WTC11 (cell line): ENCODE measurements at regions not wholly inside any gene's neighbourhood (a gene's known extent, or its start where the extent isn't known, plus 50 kb on each side); places are given as distances from the start of the nearest gene placed in this dataset.

Experiments
- ATAC-seq: fragments of 200-7000 bp; cut with Tn5 transposase; 2 replicates; pipeline ENCODE4 v1.10.0; 2021; ENCODE audit warnings: mild to moderate bottlenecking, moderate library complexity
- CTCF ChIA-PET: fragments of 300-600 bp; sonication (Branson Sonifier 250); formaldehyde crosslinking; loops from one replicate; lab custom pipeline; 2021; ENCODE audit warnings: antibody characterized with exemption; lab: Charles Lee
- POLR2A ChIA-PET: fragments of 350-600 bp; sonication (Branson Sonifier 250); formaldehyde crosslinking; loops from one replicate; lab custom pipeline; 2021; ENCODE audit warnings: antibody characterized with exemption; lab: Charles Lee
- DNase-seq: peaks from one replicate; pipeline ENCODE4 v3.0.0; 2021; ENCODE audit warnings: low spot score
- H3K27ac Mint-ChIP-seq: 2 replicates; pipeline ENCODE4 v1.8.0; 2021; ENCODE audit warnings: mixed read lengths
- H3K27me3 Mint-ChIP-seq: 2 replicates; pipeline ENCODE4 v1.8.0; 2021; ENCODE audit warnings: low read depth, mild to moderate bottlenecking, moderate library complexity, mixed read lengths
- H3K36me3 Mint-ChIP-seq: 2 replicates; pipeline ENCODE4 v1.8.0; 2021; ENCODE audit warnings: mixed read lengths
- H3K4me1 Mint-ChIP-seq: 2 replicates; pipeline ENCODE4 v1.8.0; 2022; ENCODE audit warnings: mixed read lengths
- H3K4me3 Mint-ChIP-seq: 2 replicates; pipeline ENCODE4 v1.8.0; 2021; ENCODE audit warnings: mild to moderate bottlenecking, moderate library complexity, mixed read lengths
- H3K9me3 Mint-ChIP-seq: 2 replicates; pipeline ENCODE4 v1.8.0; 2021; ENCODE audit warnings: mixed read lengths
- CREB1 ChIP-seq: sonication (generic); formaldehyde crosslinking; IDR thresholded peaks from 2 replicates; pipeline ENCODE4 v1.8.0; 2023; ENCODE audit warnings: mild to moderate bottlenecking, missing genetic modification reagents
- FOXP1 ChIP-seq: sonication (generic); formaldehyde crosslinking; IDR thresholded peaks from 2 replicates; pipeline ENCODE4 v1.8.0; 2022; ENCODE audit warnings: missing genetic modification reagents, mild to moderate bottlenecking, moderate library complexity, borderline replicate concordance
- GABPB1 ChIP-seq: sonication (generic); formaldehyde crosslinking; IDR thresholded peaks from 2 replicates; pipeline ENCODE4 v1.8.1; 2023; ENCODE audit warnings: mild to moderate bottlenecking, missing genetic modification reagents
- GRHL2 ChIP-seq: fragments of 250-450 bp; sonication (Bioruptor Pico); IDR thresholded peaks from 2 replicates; pipeline ENCODE4 v1.8.0; 2022; ENCODE audit warnings: mild to moderate bottlenecking, moderate library complexity; ENCODE audit not compliant: insufficient replicate concordance, severe bottlenecking
- GTF2I ChIP-seq: fragments of 250-450 bp; sonication (Bioruptor Pico); conservative IDR thresholded peaks from 2 replicates; pipeline ENCODE4 v1.4.0; 2021; ENCODE audit warnings: mild to moderate bottlenecking
- JAZF1 ChIP-seq: fragments of 250-450 bp; sonication (Bioruptor Pico); IDR thresholded peaks from 2 replicates; pipeline ENCODE4 v1.9.0; 2021; ENCODE audit warnings: moderate library complexity, mild to moderate bottlenecking, inconsistent platforms
- MXD4 ChIP-seq: fragments of 250-450 bp; sonication (Bioruptor Pico); IDR thresholded peaks from 2 replicates; pipeline ENCODE4 v1.8.0; 2021; ENCODE audit warnings: mild to moderate bottlenecking, moderate library complexity, borderline replicate concordance
- MYBL2 ChIP-seq: sonication (generic); formaldehyde crosslinking; IDR thresholded peaks from 2 replicates; pipeline ENCODE4 v1.8.1; 2023; ENCODE audit warnings: mild to moderate bottlenecking, moderate library complexity, missing genetic modification reagents
- NR1H2 ChIP-seq: sonication (generic); formaldehyde crosslinking; IDR thresholded peaks from 2 replicates; pipeline ENCODE4 v1.9.0; 2021; ENCODE audit warnings: mild to moderate bottlenecking, moderate library complexity, missing genetic modification reagents
- NR2C2 ChIP-seq: sonication (generic); formaldehyde crosslinking; IDR thresholded peaks from 2 replicates; pipeline ENCODE4 v1.8.0; 2022; ENCODE audit warnings: mild to moderate bottlenecking, missing genetic modification reagents
- SMAD4 ChIP-seq: sonication (generic); formaldehyde crosslinking; IDR thresholded peaks from 2 replicates; pipeline ENCODE4 v1.8.0; 2022; ENCODE audit warnings: mild to moderate bottlenecking, missing genetic modification reagents
- SOX15 ChIP-seq: fragments of 250-450 bp; sonication (Bioruptor Pico); IDR thresholded peaks from 2 replicates; pipeline ENCODE4 v1.9.0; 2021; ENCODE audit warnings: mild to moderate bottlenecking
- SP1 ChIP-seq: sonication (generic); formaldehyde crosslinking; conservative IDR thresholded peaks from 2 replicates; pipeline ENCODE4 v1.8.1; 2022; ENCODE audit warnings: missing genetic modification reagents
- TEAD4 ChIP-seq: sonication (generic); formaldehyde crosslinking; IDR thresholded peaks from 2 replicates; pipeline ENCODE4 v1.8.0; 2022; ENCODE audit warnings: mild to moderate bottlenecking, missing genetic modification reagents
- ZNF219 ChIP-seq: sonication (generic); formaldehyde crosslinking; IDR thresholded peaks from 2 replicates; pipeline ENCODE4 v1.8.0; 2023; ENCODE audit warnings: missing genetic modification reagents, mild to moderate bottlenecking, borderline replicate concordance
- TF ChIP-seq, protein P1 (sequence below): sonication (generic); formaldehyde crosslinking; IDR thresholded peaks from 2 replicates; pipeline ENCODE4 v1.8.0; 2023; ENCODE audit warnings: missing genetic modification reagents, mild to moderate bottlenecking, borderline replicate concordance
- TF ChIP-seq, protein P2 (sequence below): sonication (generic); formaldehyde crosslinking; IDR thresholded peaks from 2 replicates; pipeline ENCODE4 v1.8.0; 2023; ENCODE audit warnings: mild to moderate bottlenecking, missing genetic modification reagents
- TF ChIP-seq, protein P3 (sequence below): sonication (generic); formaldehyde crosslinking; IDR thresholded peaks from 2 replicates; pipeline ENCODE4 v1.8.0; 2022; ENCODE audit warnings: mild to moderate bottlenecking, missing genetic modification reagents
- TF ChIP-seq, protein P4 (sequence below): sonication (generic); formaldehyde crosslinking; IDR thresholded peaks from 2 replicates; pipeline ENCODE4 v1.8.0; 2023; ENCODE audit warnings: missing genetic modification reagents
- TF ChIP-seq, protein P5 (sequence below): fragments of 250-450 bp; sonication (Bioruptor Pico); IDR thresholded peaks from 2 replicates; pipeline ENCODE4 v2.1.2; 2022; ENCODE audit warnings: mild to moderate bottlenecking, moderate library complexity
- TF ChIP-seq, protein P6 (sequence below): sonication (generic); formaldehyde crosslinking; IDR thresholded peaks from 2 replicates; pipeline ENCODE4 v1.8.1; 2023; ENCODE audit warnings: mild to moderate bottlenecking, missing genetic modification reagents, moderate library complexity
- TF ChIP-seq, protein P7 (sequence below): sonication (generic); formaldehyde crosslinking; IDR thresholded peaks from 2 replicates; pipeline ENCODE4 v1.8.1; 2022; ENCODE audit warnings: mild to moderate bottlenecking, moderate library complexity, missing genetic modification reagents
- TF ChIP-seq, protein P8 (sequence below): fragments of 250-450 bp; sonication (Bioruptor Pico); IDR thresholded peaks from 2 replicates; pipeline ENCODE4 v1.8.0; 2021; ENCODE audit warnings: mild to moderate bottlenecking

DNA sequence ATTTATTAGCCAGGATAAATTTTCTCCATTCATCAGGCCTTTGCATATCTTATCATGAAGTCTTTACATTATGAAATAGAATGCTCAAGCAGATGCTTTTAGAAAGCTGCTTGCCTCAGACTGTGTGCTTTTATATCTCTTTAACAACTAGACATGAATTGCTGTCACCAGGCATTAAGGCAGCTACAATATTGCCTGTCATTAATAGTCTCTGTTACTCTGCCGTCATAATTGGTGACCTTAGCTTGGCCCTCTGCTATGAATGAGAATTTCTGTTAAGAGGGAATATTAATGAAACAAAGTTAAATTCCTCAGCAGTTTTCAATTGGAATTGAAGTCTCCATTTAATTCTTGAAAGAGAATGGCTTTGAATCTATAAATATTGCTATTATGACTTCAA is 266.8 kb upstream of the MIS18BP1 start (continued):
- TF ChIP-seq GTF2I (no peak), CREB1 (CRISPR knock-in tag) (no peak), JAZF1 (CRISPR knock-in tag) (no peak)
- TF ChIP-seq, protein P1, sequence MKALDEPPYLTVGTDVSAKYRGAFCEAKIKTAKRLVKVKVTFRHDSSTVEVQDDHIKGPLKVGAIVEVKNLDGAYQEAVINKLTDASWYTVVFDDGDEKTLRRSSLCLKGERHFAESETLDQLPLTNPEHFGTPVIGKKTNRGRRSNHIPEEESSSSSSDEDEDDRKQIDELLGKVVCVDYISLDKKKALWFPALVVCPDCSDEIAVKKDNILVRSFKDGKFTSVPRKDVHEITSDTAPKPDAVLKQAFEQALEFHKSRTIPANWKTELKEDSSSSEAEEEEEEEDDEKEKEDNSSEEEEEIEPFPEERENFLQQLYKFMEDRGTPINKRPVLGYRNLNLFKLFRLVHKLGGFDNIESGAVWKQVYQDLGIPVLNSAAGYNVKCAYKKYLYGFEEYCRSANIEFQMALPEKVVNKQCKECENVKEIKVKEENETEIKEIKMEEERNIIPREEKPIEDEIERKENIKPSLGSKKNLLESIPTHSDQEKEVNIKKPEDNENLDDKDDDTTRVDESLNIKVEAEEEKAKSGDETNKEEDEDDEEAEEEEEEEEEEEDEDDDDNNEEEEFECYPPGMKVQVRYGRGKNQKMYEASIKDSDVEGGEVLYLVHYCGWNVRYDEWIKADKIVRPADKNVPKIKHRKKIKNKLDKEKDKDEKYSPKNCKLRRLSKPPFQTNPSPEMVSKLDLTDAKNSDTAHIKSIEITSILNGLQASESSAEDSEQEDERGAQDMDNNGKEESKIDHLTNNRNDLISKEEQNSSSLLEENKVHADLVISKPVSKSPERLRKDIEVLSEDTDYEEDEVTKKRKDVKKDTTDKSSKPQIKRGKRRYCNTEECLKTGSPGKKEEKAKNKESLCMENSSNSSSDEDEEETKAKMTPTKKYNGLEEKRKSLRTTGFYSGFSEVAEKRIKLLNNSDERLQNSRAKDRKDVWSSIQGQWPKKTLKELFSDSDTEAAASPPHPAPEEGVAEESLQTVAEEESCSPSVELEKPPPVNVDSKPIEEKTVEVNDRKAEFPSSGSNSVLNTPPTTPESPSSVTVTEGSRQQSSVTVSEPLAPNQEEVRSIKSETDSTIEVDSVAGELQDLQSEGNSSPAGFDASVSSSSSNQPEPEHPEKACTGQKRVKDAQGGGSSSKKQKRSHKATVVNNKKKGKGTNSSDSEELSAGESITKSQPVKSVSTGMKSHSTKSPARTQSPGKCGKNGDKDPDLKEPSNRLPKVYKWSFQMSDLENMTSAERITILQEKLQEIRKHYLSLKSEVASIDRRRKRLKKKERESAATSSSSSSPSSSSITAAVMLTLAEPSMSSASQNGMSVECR (CRISPR knock-in tag): no peak

DNA sequence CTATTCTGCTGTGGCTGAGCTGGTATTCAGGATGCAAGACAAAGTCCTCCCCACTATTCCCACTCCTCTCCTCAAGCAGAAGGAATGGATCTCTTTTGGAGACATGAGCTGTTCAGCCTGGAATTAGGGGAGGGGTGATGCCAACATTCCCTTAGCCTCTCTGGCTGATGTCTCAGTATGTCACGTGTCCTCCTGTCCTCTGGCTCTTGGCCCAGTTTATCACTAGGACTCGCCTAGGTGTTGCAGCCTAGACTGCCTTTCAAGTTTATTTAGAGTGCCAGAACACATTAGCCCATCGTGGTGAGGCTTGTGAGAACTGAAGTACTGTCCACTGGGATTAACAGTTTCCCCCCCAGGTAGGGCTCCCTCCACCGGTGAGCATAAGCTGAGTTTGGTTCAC is 239.9 kb upstream of the MIS18BP1 start:
- peaks cover 13% of the 10 kb centered on the region for H3K9me3 Mint-ChIP-seq
- no peak for DNase-seq
- ATAC-seq: no peak
- H3K27ac Mint-ChIP-seq: no peak overlapping the region
- H3K4me3 Mint-ChIP-seq: no peak overlapping the region
- CTCF ChIA-PET: no interaction called here
- TF ChIP-seq TEAD4 (no peak), SP1 (CRISPR knock-in tag) (no peak), GRHL2 (CRISPR knock-in tag) (no peak)
- TF ChIP-seq, protein P2, sequence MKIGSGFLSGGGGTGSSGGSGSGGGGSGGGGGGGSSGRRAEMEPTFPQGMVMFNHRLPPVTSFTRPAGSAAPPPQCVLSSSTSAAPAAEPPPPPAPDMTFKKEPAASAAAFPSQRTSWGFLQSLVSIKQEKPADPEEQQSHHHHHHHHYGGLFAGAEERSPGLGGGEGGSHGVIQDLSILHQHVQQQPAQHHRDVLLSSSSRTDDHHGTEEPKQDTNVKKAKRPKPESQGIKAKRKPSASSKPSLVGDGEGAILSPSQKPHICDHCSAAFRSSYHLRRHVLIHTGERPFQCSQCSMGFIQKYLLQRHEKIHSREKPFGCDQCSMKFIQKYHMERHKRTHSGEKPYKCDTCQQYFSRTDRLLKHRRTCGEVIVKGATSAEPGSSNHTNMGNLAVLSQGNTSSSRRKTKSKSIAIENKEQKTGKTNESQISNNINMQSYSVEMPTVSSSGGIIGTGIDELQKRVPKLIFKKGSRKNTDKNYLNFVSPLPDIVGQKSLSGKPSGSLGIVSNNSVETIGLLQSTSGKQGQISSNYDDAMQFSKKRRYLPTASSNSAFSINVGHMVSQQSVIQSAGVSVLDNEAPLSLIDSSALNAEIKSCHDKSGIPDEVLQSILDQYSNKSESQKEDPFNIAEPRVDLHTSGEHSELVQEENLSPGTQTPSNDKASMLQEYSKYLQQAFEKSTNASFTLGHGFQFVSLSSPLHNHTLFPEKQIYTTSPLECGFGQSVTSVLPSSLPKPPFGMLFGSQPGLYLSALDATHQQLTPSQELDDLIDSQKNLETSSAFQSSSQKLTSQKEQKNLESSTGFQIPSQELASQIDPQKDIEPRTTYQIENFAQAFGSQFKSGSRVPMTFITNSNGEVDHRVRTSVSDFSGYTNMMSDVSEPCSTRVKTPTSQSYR (CRISPR knock-in tag): no peak
- TF ChIP-seq, protein P3, sequence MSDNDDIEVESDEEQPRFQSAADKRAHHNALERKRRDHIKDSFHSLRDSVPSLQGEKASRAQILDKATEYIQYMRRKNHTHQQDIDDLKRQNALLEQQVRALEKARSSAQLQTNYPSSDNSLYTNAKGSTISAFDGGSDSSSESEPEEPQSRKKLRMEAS (CRISPR knock-in tag): no peak
- peaks cover 8% of the 10 kb centered on the region for H3K36me3 Mint-ChIP-seq
- no peaks in the 10 kb centered on the region for H3K27me3 Mint-ChIP-seq
- no peaks in the 10 kb centered on the region for H3K4me1 Mint-ChIP-seq
- POLR2A ChIA-PET: no interaction called here

DNA sequence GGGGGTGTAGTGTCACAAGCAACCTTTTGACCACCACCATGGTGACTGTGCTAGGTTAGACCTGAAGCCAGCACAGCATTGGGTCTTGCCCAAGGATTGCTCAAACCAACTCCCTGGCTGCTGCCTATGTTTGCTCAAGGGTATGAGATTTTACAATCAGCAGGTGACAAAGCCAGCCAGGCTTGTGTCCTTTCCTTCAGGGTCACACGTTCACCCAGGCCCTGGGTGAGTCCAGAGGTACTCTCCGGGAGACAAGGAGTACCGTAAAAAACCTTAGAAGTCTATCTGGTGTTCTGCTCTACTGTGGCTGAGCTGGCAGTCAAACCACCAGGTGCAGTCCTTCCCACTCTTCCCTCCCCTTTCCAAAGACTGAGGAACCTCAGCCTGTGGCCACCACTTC is 238.9 kb upstream of the MIS18BP1 start:
- DNase-seq (no peak), ATAC-seq (no peak)
- CTCF ChIA-PET: no interaction called here
- Mint-ChIP-seq H3K27me3 (no peaks in the 10 kb centered on the region), H3K4me3 (no peak overlapping the region), H3K4me1 (no peaks in the 10 kb centered on the region), H3K27ac (no peak overlapping the region), H3K36me3 (peaks cover 11% of the 10 kb centered on the region), H3K9me3 (peaks cover 18% of the 10 kb centered on the region)
- POLR2A ChIA-PET: no interaction called here
- TF ChIP-seq ZNF219 (CRISPR knock-in tag) (no peak), FOXP1 (CRISPR knock-in tag) (no peak), SP1 (CRISPR knock-in tag) (no peak), MYBL2 (CRISPR knock-in tag) (no peak), NR2C2 (CRISPR knock-in tag) (no peak), MXD4 (CRISPR knock-in tag) (no peak), SOX15 (no peak), NR1H2 (CRISPR knock-in tag) (no peak), SMAD4 (CRISPR knock-in tag) (no peak), GABPB1 (CRISPR knock-in tag) (no peak)
- TF ChIP-seq, protein P4, sequence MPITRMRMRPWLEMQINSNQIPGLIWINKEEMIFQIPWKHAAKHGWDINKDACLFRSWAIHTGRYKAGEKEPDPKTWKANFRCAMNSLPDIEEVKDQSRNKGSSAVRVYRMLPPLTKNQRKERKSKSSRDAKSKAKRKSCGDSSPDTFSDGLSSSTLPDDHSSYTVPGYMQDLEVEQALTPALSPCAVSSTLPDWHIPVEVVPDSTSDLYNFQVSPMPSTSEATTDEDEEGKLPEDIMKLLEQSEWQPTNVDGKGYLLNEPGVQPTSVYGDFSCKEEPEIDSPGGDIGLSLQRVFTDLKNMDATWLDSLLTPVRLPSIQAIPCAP (CRISPR knock-in tag): no peak
- TF ChIP-seq, protein P5, sequence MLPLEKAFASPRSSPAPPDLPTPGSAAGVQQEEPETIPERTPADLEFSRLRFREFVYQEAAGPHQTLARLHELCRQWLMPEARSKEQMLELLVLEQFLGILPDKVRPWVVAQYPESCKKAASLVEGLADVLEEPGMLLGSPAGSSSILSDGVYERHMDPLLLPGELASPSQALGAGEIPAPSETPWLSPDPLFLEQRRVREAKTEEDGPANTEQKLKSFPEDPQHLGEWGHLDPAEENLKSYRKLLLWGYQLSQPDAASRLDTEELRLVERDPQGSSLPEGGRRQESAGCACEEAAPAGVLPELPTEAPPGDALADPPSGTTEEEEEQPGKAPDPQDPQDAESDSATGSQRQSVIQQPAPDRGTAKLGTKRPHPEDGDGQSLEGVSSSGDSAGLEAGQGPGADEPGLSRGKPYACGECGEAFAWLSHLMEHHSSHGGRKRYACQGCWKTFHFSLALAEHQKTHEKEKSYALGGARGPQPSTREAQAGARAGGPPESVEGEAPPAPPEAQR: no peak
- TF ChIP-seq, protein P6, sequence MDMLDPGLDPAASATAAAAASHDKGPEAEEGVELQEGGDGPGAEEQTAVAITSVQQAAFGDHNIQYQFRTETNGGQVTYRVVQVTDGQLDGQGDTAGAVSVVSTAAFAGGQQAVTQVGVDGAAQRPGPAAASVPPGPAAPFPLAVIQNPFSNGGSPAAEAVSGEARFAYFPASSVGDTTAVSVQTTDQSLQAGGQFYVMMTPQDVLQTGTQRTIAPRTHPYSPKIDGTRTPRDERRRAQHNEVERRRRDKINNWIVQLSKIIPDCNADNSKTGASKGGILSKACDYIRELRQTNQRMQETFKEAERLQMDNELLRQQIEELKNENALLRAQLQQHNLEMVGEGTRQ (CRISPR knock-in tag): no peak
- TF ChIP-seq, protein P7, sequence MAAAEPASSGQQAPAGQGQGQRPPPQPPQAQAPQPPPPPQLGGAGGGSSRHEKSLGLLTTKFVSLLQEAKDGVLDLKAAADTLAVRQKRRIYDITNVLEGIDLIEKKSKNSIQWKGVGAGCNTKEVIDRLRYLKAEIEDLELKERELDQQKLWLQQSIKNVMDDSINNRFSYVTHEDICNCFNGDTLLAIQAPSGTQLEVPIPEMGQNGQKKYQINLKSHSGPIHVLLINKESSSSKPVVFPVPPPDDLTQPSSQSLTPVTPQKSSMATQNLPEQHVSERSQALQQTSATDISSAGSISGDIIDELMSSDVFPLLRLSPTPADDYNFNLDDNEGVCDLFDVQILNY: no peak
- TF ChIP-seq, protein P8, sequence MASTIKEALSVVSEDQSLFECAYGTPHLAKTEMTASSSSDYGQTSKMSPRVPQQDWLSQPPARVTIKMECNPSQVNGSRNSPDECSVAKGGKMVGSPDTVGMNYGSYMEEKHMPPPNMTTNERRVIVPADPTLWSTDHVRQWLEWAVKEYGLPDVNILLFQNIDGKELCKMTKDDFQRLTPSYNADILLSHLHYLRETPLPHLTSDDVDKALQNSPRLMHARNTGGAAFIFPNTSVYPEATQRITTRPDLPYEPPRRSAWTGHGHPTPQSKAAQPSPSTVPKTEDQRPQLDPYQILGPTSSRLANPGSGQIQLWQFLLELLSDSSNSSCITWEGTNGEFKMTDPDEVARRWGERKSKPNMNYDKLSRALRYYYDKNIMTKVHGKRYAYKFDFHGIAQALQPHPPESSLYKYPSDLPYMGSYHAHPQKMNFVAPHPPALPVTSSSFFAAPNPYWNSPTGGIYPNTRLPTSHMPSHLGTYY (CRISPR knock-in tag): no peak
